Stimulated activated CD8-positive, alpha-beta memory T cell treated with anti-CD3 and anti-CD28 coated beads, Interleukin-15, amount 100 ng/mL, for 24 hours (primary cell): ENCODE measurements at regions not wholly inside any gene's neighbourhood (a gene's known extent, or its start where the extent isn't known, plus 50 kb on each side); places are given as distances from the start of the nearest gene placed in this dataset.

Experiments
- DNase-seq: peaks from one replicate; pipeline ENCODE4 v3.0.0-alpha.2; 2020; ENCODE audit warnings: low read depth

DNA sequence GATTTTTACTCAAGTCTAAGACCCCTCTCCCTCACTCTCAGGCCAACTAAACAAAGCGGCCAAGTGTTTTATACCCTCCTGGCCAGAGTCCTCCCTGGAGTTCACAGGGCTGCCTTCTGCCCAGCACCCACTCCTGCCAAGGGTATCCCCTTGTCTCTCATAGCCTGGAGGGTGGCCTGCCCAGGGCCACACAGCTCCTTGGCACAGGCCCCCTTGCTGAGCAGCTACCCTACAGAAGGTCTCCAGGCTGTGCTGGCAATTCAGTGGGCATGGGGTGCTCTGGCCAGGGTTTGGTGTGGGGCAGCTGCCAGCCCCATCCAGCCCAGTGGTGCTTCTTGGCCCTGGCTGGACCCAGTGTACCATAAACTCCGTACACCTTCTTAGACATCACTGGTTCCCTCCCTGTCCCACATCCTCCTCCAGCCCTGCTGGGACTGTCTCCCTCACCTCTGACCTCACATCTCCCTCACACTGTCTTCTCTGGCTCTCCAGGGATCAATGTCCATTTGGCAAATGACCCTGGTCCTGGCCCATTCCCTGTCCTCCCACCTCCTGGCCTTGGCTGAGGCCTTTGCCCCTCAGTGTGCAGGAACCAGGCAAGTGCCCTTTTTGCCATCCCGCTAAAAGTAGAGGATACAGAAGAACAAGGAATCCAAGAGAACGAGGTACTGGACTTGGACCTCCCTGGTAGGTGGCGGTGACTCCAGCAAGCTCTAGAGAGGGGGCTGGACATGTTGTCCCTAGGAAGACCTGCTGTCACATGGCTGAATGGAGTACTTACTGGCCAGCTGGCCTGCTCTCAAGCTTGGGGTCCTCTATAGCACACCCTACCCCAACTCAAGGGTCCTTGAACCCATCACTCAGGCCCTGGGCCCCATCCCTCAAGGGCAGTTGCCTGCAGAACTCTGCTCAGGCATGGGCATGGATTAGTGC lies 50.0 kb upstream of the TRPM1 start:
- no peak for DNase-seq

DNA sequence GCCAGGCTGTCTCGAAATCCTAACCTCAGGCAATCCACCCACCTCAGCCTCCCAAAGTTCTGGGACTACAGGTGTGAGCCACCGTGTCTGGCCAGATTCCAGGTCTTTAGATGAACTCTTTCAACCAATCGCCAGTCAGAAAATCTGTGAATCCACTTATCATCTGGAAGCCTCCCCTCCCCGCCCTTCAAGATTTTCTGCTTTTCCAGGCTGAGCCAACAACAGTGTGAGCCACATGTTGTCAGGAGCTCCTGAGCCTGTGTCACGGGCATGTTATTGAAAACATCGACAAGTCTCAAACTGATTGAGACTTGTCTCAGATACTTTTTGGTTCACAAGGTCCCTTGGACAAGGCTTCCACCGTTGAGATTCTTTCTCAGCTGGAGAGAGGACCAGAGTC lies 52.0 kb upstream of the TRPM1 start:
- DNase-seq, result no peak

DNA sequence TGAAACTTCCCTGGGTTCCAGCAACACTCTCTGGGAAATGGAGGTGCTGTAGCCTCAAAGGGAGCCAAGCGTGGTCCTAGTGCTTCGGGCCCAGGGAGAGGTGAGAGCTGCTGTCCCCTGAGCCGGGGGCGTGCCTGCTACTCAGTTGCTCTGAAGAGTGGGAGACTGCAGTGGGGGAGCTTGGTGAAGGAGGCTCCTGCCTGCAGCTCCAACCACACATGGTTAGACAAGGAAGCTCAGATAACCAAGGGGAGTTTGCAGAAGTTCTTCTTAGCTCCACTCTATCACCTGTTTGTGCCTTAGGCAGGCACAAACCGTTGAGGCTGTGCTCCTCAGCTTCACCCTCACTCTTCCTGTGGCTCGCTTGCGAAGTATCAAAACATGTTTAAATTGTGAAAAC lies 53.6 kb upstream of the TRPM1 start:
- DNase-seq, result no peak

DNA sequence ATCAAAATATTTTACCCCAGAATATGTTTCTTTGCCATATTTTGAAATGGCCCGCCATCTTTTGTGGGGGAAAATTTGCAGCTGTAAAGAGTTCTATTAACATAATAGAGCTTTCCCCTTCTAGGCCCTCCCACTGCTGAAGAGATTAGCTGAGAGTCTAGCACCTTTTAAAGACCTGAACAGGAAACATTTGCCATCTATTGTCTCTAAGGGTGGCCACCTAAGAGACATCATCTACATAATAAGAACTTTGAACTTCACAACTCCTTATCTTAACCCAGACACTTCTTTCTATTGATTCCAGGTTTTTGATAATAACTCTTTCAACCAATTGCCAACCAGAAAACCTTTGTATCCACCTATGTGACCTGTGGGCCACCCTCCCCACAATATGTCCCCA lies 54.7 kb upstream of the TRPM1 start:
- no peak for DNase-seq

DNA sequence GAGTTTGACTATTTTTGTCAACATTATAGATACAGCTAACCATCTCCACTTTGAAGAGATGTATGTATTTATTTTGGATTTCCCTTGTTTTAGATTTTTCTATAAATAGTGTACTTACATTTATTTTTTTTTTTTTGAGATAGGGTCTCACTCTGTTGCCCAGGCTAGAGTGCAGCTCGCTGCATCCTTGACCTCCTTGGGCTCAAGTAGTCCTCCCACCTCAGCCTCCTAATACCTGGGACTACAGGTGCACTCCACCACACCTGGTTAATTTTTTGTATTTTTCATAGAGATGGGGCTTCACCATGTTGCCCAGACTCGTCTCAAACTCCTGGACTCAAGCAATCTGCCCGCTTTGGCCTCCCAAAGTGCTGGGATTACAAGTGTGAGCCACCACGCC lies 55.3 kb upstream of the TRPM1 start:
- no peak for DNase-seq

DNA sequence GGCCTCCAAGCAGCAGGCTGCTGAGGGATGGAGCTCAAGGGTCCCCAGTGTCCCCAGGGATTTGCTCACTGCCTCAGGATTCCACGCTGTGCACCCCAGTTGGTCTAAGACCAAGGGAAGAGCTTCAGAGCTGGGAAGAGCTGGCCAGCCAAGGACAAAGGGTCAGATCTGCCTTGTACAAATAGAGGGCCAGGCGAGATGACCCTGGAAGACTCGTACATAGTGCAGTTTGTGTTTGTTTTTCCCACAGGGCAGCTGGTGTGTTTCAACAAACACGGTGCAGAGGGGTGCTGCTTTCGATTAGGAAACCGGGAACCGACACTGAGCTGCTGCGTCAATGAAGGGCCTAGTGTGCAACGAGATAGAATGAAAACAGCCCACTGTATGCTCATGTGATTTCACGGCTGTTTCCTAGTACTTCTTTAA lies 56.1 kb upstream of the TRPM1 start:
- DNase-seq, result no peak

DNA sequence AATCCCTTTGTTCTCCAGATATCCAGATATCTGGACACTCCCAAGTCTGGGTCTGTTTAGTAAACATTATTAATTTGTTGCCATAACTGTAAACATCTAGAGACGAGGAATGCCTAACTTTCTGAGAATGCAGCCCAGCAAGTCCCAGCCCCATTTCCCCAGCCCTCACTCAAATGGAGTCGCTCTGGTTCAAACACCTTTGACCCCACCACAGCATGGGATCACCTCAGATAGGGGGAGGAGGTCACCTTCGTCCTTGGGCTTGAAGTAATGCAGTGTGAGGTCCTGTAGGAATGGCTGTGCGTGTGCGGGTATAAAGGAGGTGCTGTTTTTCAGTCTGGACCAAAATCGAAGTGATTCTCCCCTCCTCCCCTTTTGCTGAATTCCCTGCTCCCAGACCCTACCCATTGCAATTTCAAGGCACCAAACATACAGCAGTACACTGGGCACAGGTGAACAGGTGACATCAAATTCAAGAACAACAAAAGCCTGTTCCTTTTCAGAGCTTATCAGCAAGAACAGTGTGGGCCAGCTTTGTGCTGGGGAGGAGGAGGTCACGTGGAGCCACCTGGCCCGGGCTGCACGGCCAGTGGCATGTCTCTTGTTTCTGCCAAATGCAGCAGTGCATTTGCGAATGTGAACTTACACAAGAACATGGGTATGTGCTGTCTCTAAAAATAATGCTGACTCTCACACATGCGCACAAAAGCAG lies 57.5 kb upstream of the TRPM1 start:
- no peak for DNase-seq

DNA sequence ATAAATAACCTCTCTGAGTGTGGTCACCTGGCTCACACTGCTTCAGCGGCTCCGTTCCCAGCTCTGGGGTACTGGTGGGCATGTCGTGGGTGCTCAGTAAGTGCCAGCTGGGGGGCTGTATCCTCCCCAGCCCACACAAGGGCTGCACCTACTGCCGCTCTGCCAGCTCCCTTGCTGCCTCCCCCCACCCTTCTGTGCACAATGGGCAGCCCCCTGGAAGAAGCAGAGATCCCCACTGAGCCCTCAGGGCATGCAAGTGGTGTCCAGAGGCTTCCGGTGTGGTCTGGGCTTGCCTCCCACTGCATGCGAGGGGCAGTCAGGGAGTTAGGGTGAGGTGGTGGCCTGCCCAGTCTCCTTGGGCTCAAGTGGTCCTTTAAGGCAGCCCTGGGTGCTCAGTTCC lies 58.3 kb upstream of the TRPM1 start:
- DNase-seq, result no peak

DNA sequence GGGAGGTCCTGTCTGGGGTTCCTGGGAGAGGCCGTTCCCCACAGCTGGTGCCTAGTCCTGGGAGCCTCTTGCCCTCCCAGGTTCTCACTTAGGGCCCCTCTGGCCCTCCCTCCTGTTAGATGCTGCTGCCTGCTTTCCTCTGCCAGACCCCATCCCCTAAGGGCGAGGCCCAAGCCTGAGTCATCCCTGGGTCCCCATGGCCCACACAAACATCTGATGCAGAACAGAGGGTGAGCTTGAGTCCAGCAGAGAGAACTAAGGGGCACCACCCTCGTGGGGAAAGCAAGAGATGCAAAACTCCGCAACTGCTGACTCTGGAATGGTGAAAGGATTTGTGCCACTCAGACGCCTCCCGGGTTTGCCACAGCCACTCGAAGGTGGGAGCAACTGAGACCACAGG lies 58.8 kb upstream of the TRPM1 start:
- no peak for DNase-seq

DNA sequence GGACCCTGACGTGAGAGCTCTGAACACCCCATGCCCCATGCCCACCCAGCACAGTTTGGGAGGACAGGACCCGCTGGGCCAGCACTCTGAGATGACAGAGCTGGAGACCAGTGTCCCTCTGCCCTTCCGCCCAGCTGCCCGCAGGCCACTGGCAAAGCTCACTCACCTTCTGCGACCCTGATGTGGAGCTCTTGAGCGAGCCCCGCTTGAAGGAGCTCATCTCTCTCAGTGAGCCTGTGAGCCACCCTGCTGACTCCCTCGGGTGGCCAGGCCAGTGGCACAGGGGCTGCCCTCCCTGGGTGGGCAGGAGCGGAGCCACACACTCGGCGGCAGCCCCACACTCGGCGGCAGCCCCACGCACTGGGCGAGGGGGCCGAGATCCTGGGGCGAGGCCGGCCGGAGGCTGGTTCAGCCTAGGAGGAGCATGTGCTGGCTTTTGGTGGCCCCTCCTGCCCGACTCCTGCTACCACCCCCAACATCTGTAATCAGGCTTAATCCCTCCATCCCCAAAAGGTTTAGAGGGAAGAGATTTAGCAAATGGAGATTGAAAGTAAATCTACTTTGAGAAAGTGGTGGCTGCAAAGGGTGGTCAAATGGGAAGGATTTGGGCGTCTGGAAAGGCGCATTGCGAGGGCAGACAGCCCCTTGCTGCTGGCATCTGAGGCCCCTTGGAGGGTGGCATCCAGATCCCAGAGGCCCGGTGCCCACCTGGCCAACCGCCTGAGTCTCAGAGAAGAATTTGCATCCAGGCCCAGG lies 59.4 kb upstream of the TRPM1 start:
- DNase-seq, result no peak

- DNase-seq, result no peak
Observed at GRCh38 chr15:31161951-31162350, 60.4 kb upstream of the TRPM1 start.

- DNase-seq, result no peak
Observed at GRCh38 chr15:31162721-31163510, 61.4 kb upstream of the TRPM1 start.

DNA sequence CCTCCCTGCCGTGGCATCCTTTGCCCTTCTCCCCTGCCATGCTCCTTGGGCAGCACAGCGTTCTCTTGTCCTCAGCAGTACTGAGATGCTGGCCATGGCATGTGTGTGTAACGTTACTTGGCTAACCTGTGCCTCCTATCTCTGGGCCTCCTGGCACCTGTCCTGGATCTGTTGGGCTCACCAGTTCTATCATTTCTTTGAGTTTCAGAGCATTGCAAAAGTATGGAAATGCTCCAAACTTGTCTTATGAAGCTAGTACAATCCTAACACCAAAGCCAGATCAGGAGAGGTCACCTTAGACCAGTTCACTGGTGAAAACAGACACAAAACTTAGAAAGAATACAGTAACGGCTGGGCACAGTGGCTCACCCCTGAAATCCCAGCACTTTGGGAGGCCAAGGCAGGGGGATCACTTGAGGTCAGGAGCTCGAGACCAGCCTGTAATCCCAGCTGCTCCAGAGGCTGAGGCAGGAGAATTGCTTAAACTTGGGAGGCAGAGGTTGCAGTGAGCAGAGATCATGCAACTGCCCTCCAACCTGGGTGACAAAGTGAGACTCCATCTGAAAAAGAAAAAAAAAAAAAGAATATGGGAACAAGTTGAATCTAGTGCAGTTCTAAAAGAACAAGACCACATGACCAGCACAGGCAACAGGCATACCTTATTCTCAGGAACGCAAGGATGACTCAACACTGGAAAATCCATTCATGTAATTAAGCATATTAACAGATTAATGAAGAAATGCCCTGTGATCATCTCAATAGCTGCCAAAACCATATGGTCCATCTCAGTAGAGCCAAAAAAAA lies 62.4 kb upstream of the TRPM1 start:
- no peak for DNase-seq

DNA sequence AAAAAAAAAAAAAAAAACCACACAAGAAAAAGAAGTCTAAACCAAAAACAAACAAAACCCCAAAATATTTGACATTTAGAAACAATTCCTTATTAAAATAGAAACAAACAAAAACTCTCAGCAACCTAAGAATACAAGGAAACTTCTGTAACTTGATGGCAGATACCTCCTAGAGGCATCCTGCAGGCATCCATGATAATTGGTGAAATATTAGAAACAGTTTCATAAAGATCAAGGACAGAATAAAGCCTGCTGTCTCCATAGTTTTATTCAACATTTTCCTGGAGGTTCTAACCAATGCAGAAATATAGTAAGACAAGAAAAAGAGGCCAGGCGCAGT lies 63.0 kb upstream of the TRPM1 start:
- DNase-seq, result no peak

- DNase-seq, result no peak
Observed at GRCh38 chr15:31169558-31169957, 68.0 kb upstream of the TRPM1 start.

GRCh38 chr15:31171731-31172130 lies 70.2 kb upstream of the TRPM1 start:
- no peak for DNase-seq

GRCh38 chr15:31172606-31173005 lies 71.1 kb upstream of the TRPM1 start:
- DNase-seq, result no peak

GRCh38 chr15:31173790-31174450 lies 72.4 kb upstream of the TRPM1 start:
- DNase-seq, result no peak

DNA sequence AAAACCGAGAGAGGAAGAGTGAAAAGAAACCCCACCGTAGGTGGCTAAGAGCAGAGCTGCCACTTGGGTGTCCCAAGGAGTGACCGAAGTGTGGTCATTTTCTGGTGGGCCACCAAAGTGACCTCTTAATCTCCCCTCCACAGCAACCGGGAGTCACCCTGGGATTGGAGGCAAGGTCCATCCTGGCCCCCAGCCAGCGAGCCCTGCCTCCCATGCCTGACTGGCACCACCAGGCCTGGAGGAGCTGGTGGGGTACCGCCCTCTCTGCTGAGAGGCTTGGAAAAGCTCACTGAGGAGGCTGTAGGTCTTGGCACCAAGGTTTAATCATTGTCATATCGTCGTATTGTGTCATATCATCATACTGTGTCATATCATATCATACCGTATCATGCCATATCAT lies 74.0 kb upstream of the TRPM1 start:
- DNase-seq, result no peak

DNA sequence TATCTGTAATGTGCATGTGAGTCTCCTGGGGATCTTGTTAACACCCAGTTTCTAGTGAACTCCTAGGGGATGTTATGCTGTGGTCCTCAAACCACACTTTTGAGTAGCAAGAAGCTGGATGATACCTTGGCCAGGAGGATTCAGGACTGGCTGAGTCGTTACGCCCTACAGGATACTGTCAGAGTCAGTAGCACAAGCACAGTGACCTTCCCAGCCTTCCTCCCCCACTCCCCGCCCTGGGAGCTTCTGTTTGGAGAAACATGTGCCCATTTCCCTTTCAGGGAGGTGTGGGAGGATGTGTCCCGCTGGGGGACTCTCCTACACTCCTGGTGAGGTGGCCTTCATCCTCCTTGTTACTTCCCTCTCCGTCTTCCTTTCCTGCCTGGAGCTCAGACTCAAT lies 76.4 kb upstream of the TRPM1 start:
- no peak for DNase-seq

DNA sequence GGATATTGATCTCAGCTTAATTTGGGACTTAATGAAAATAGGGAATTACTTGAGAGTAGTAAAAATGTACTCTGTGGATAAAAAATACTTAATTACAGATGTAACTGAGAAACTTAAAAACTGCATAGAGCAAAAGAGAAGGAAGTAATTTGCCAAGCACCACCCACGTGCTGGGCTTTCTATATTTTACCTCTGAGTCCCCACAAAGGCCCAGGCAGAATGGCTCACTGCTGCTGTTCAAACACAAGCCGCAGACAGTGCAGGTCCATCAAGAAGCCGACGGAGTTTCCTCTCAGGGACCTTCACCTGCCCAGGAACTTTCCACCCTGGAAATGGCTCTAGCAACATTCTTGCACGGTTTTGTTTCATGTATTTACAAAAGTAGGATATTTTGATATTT lies 77.2 kb upstream of the TRPM1 start:
- no peak for DNase-seq
